H9 (cell line): ENCODE measurements at regions not wholly inside any gene's neighbourhood (a gene's known extent, or its start where the extent isn't known, plus 50 kb on each side); places are given as distances from the start of the nearest gene placed in this dataset.

Experiments used
- DNase-seq: peaks from one replicate; pipeline ENCODE4 v3.0.0-alpha.2; 2017
- H2AFZ ChIP-seq: one replicate; pipeline ENCODE4 v1.6.1; 2013; ENCODE audit warnings: mild to moderate bottlenecking, low read length, control low read depth, moderate library complexity
- H2AK5ac ChIP-seq: 2 replicates; pipeline ENCODE4 v1.6.1; 2013; ENCODE audit warnings: low read length, control low read depth, mixed read lengths; ENCODE audit not compliant: insufficient read length
- H2BK120ac ChIP-seq: one replicate; pipeline ENCODE4 v1.6.1; 2013; ENCODE audit warnings: low read depth, mild to moderate bottlenecking, low read length, control low read depth, inconsistent platforms; ENCODE audit not compliant: poor library complexity, severe bottlenecking
- H2BK12ac ChIP-seq: 2 replicates; pipeline ENCODE4 v1.6.1; 2013; ENCODE audit warnings: low read length, control low read depth, mixed read lengths, low read depth; ENCODE audit not compliant: insufficient read length
- H2BK15ac ChIP-seq: 2 replicates; pipeline ENCODE4 v1.6.1; 2013; ENCODE audit warnings: low read depth, low read length, control low read depth
- H2BK20ac ChIP-seq: one replicate; pipeline ENCODE4 v1.6.1; 2013; ENCODE audit warnings: low read depth, mild to moderate bottlenecking, low read length, control low read depth, inconsistent platforms; ENCODE audit not compliant: poor library complexity, severe bottlenecking
- H2BK5ac ChIP-seq: 2 replicates; pipeline ENCODE4 v1.6.1; 2013; ENCODE audit warnings: low read length, control low read depth, mixed read lengths; ENCODE audit not compliant: insufficient read length
- H3K14ac ChIP-seq: 2 replicates; pipeline ENCODE4 v1.6.1; 2013; ENCODE audit warnings: low read length, control low read depth; ENCODE audit not compliant: insufficient read depth
- H3K18ac ChIP-seq: 2 replicates; pipeline ENCODE4 v1.6.1; 2013; ENCODE audit warnings: low read depth, mild to moderate bottlenecking, mixed read lengths, low read length, control low read depth; ENCODE audit not compliant: insufficient read length
- H3K23ac ChIP-seq: 2 replicates; pipeline ENCODE4 v1.6.1; 2013; ENCODE audit warnings: low read length, control low read depth, mixed read lengths, low read depth; ENCODE audit not compliant: insufficient read length
- H3K23me2 ChIP-seq: 2 replicates; pipeline ENCODE4 v1.6.1; 2013; ENCODE audit warnings: low read depth, mild to moderate bottlenecking, mixed read lengths, low read length, control low read depth; ENCODE audit not compliant: insufficient read length, poor library complexity, severe bottlenecking
- H3K27ac ChIP-seq: 2 replicates; pipeline ENCODE4 v1.5.1; 2013; ENCODE audit warnings: low read length, control low read depth, mixed read lengths, low read depth; ENCODE audit not compliant: insufficient read length
- H3K27me3 ChIP-seq: 2 replicates; pipeline ENCODE4 v1.6.1; 2013; ENCODE audit warnings: low read length, control low read depth, inconsistent platforms; ENCODE audit not compliant: insufficient read depth
- H3K4ac ChIP-seq: 2 replicates; pipeline ENCODE4 v1.6.1; 2013; ENCODE audit warnings: low read depth, mild to moderate bottlenecking, control low read depth, inconsistent platforms, low read length, moderate library complexity
- H3K4me1 ChIP-seq: 2 replicates; pipeline ENCODE4 v1.6.1; 2013; ENCODE audit warnings: low read length, control low read depth, inconsistent platforms; ENCODE audit not compliant: insufficient read depth
- H3K4me2 ChIP-seq: 2 replicates; pipeline ENCODE4 v1.6.1; 2013; ENCODE audit warnings: low read length, control low read depth, mixed read lengths; ENCODE audit not compliant: insufficient read length, insufficient read depth
- H3K56ac ChIP-seq: 2 replicates; pipeline ENCODE4 v1.6.1; 2013; ENCODE audit warnings: low read depth, mild to moderate bottlenecking, mixed read lengths, low read length, control low read depth; ENCODE audit not compliant: insufficient read length
- H3K79me1 ChIP-seq: 2 replicates; pipeline ENCODE4 v1.6.1; 2013; ENCODE audit warnings: low read depth, mild to moderate bottlenecking, moderate library complexity, low read length, control low read depth, inconsistent platforms; ENCODE audit not compliant: insufficient read depth, poor library complexity, severe bottlenecking
- H3K79me2 ChIP-seq: 2 replicates; pipeline ENCODE4 v1.6.1; 2013; ENCODE audit warnings: low read length, control low read depth, inconsistent platforms; ENCODE audit not compliant: insufficient read depth
- H3K9ac ChIP-seq: 2 replicates; pipeline ENCODE4 v1.6.1; 2013; ENCODE audit warnings: low read length, control low read depth, mixed read lengths; ENCODE audit not compliant: insufficient read length; ENCODE audit errors: extremely low read depth
- H3K9me3 ChIP-seq: one replicate; pipeline ENCODE4 v1.6.1; 2013; ENCODE audit warnings: low read depth, low read length, inconsistent platforms; ENCODE audit not compliant: control insufficient read depth
- H3T11ph ChIP-seq: one replicate; pipeline ENCODE4 v1.6.1; 2013; ENCODE audit warnings: mild to moderate bottlenecking, low read length, control low read depth, inconsistent platforms
- H4K20me1 ChIP-seq: one replicate; pipeline ENCODE4 v1.6.1; 2013; ENCODE audit not compliant: control insufficient read depth, insufficient read length, insufficient read depth
- H4K5ac ChIP-seq: 2 replicates; pipeline ENCODE4 v1.6.1; 2013; ENCODE audit warnings: low read depth, mild to moderate bottlenecking, mixed read lengths, low read length, control low read depth; ENCODE audit not compliant: insufficient read length
- H4K8ac ChIP-seq: replicated peaks from 2 replicates; pipeline ENCODE4 v1.6.1; 2013; ENCODE audit warnings: low read length, control low read depth, mixed read lengths, low read depth; ENCODE audit not compliant: insufficient read length
- H4K91ac ChIP-seq: 2 replicates; pipeline ENCODE4 v1.6.1; 2013; ENCODE audit warnings: low read depth, mild to moderate bottlenecking, moderate library complexity, mixed read lengths, low read length, control low read depth; ENCODE audit not compliant: insufficient read length
- H3K27ac Mint-ChIP-seq, 3 experiments: 2 replicates in 2 of 3; 3 replicates in 1 of 3; pipeline ENCODE4 v1.8.0; 2020 to 2021; ENCODE audit warnings: mixed read lengths in 3 of 3, mild to moderate bottlenecking in 1 of 3, moderate library complexity in 1 of 3
- H3K27me3 Mint-ChIP-seq: 2 replicates; pipeline ENCODE4 v1.8.0; 2021; ENCODE audit warnings: low read depth, mild to moderate bottlenecking, moderate library complexity, mixed read lengths
- H3K36me3 Mint-ChIP-seq, 3 experiments: 2 replicates in 2 of 3; 3 replicates in 1 of 3; pipeline ENCODE4 v1.8.0; 2020 to 2021; ENCODE audit warnings: low read depth in 3 of 3, mixed read lengths in 3 of 3; ENCODE audit not compliant: insufficient read depth in 1 of 3
- H3K4me1 Mint-ChIP-seq, 2 experiments: 2 replicates each; pipeline ENCODE4 v1.8.0; 2020; ENCODE audit warnings: mixed read lengths in 2 of 2
- H3K4me3 Mint-ChIP-seq, 2 experiments: 2 replicates in 1 of 2; 3 replicates in 1 of 2; pipeline ENCODE4 v1.8.0; 2020 to 2021; ENCODE audit warnings: mild to moderate bottlenecking in 2 of 2, mixed read lengths in 2 of 2, moderate library complexity in 1 of 2
- H3K9me3 Mint-ChIP-seq, 2 experiments: 2 replicates in 1 of 2; 3 replicates in 1 of 2; pipeline ENCODE4 v1.8.0; 2020; ENCODE audit warnings: mild to moderate bottlenecking in 2 of 2, mixed read lengths in 2 of 2, moderate library complexity in 1 of 2
- WGBS: extraction: QIAGEN DNeasy Blood & Tissue Kit; methylation state at CpG from one replicate; pipeline ENCODE4 v1.1.7; 2013; ENCODE audit warnings: missing lambda C conversion rate, low lambda C conversion rate, mixed read lengths; ENCODE audit not compliant: insufficient read length; ENCODE audit errors: extremely low coverage; 5-methylcytosine and 5-hydroxymethylcytosine counted together
- TF ChIP-seq, protein P1 (sequence below): fragments of 200-600 bp; sonication (generic); conservative IDR thresholded peaks from 3 replicates; pipeline ENCODE4 v1.8.0; 2021; ENCODE audit warnings: antibody characterized with exemption, mild to moderate bottlenecking

DNA sequence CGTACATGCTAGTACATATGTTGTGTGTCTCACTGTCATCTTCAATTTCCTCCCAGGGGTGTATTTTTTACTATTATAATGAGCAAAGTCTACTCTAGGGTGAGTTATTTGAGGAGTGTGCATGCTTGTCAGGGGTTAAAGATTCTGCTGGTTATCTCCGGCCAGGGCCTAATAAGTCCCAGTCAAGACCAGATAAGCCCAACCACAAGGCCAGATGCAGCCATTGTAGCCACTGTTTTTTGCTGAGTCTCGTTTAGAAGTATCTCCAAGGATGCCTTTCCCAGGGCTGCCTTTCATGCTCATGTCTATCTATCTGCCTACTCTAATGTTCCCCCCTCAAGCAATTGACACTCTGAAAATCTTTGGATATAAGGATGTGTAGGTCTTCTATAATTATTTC, 300.5 kb downstream of the IPO8 start:
- Histone ChIP-seq H3K4me1 (no peaks in the 10 kb centered on the region), H4K8ac (no peak overlapping the region), H3K79me2 (no peaks in the 10 kb centered on the region), H4K91ac (no peak overlapping the region), H4K20me1 (no peaks in the 10 kb centered on the region), H3T11ph (no peak overlapping the region), H3K79me1 (no peaks in the 10 kb centered on the region), H2BK20ac (no peak overlapping the region), H3K18ac (no peak overlapping the region), H3K23ac (no peak overlapping the region), H2AFZ (no peak overlapping the region), H2BK12ac (no peak overlapping the region), H3K14ac (no peak overlapping the region), H2BK5ac (no peak overlapping the region), H3K4me2 (no peak overlapping the region), H3K56ac (no peak overlapping the region), H3K4ac (no peak overlapping the region), H3K23me2 (no peaks in the 10 kb centered on the region), H3K27ac (no peak overlapping the region), H3K9ac (no peak overlapping the region), H2BK120ac (no peak overlapping the region), H3K27me3 (no peaks in the 10 kb centered on the region), H2BK15ac (no peak overlapping the region), H3K9me3 (peaks cover 60% of the 10 kb centered on the region), H2AK5ac (no peak overlapping the region), H4K5ac (no peak overlapping the region)
- Mint-ChIP-seq H3K4me3 (no peak overlapping the region), H3K36me3 (peaks cover 12 to 60% (median 52%) of the 10 kb centered on the region in 3 experiments), H3K9me3 (peaks cover 78 to 87% of the 10 kb centered on the region in 2 experiments), H3K27me3 (no peaks in the 10 kb centered on the region; the same call in 1 of the 2 replicates), H3K4me1 (no peaks in the 10 kb centered on the region), H3K27ac (no peak overlapping the region)
- TF ChIP-seq, protein P1, sequence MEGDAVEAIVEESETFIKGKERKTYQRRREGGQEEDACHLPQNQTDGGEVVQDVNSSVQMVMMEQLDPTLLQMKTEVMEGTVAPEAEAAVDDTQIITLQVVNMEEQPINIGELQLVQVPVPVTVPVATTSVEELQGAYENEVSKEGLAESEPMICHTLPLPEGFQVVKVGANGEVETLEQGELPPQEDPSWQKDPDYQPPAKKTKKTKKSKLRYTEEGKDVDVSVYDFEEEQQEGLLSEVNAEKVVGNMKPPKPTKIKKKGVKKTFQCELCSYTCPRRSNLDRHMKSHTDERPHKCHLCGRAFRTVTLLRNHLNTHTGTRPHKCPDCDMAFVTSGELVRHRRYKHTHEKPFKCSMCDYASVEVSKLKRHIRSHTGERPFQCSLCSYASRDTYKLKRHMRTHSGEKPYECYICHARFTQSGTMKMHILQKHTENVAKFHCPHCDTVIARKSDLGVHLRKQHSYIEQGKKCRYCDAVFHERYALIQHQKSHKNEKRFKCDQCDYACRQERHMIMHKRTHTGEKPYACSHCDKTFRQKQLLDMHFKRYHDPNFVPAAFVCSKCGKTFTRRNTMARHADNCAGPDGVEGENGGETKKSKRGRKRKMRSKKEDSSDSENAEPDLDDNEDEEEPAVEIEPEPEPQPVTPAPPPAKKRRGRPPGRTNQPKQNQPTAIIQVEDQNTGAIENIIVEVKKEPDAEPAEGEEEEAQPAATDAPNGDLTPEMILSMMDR, result no peak
- WGBS, result no CpG with 5 or more reads among the region's 3 CpGs
- DNase-seq, result no peak
